KMS-11 (cell line): ENCODE measurements at regions not wholly inside any gene's neighbourhood (a gene's known extent, or its start where the extent isn't known, plus 50 kb on each side); places are given as distances from the start of the nearest gene placed in this dataset.

Experiments
- H2AFZ ChIP-seq: fragments of 200-600 bp; sonication (generic); 2 replicates; pipeline ENCODE4 v1.6.1; 2016; ENCODE audit warnings: antibody characterized with exemption, mixed run types, low read depth
- H3K27ac ChIP-seq: fragments of 200-600 bp; sonication (generic); 2 replicates; pipeline ENCODE4 v1.6.1; 2016; ENCODE audit warnings: mild to moderate bottlenecking, mixed run types
- H3K27me3 ChIP-seq: fragments of 200-600 bp; sonication (generic); 2 replicates; pipeline ENCODE4 v1.6.1; 2017; ENCODE audit warnings: mild to moderate bottlenecking, low read depth, mixed run types, moderate library complexity; ENCODE audit not compliant: insufficient read depth
- H3K36me3 ChIP-seq: fragments of 200-600 bp; sonication (generic); 2 replicates; pipeline ENCODE4 v1.6.1; 2017; ENCODE audit warnings: mild to moderate bottlenecking, mixed run types; ENCODE audit not compliant: insufficient read depth
- H3K4me1 ChIP-seq: fragments of 200-600 bp; sonication (generic); 2 replicates; pipeline ENCODE4 v1.6.1; 2016; ENCODE audit warnings: mild to moderate bottlenecking, low read depth, mixed run types; ENCODE audit not compliant: poor library complexity, severe bottlenecking
- H3K4me2 ChIP-seq: fragments of 200-600 bp; sonication (generic); 2 replicates; pipeline ENCODE4 v1.7.0; 2016; ENCODE audit warnings: mild to moderate bottlenecking, mixed run types
- H3K4me3 ChIP-seq: fragments of 200-600 bp; sonication (generic); IDR thresholded peaks from 2 replicates; pipeline ENCODE4 v1.6.1; 2017; ENCODE audit warnings: low read depth, low read length, mixed read lengths; ENCODE audit not compliant: insufficient read depth
- H3K79me2 ChIP-seq: fragments of 200-600 bp; sonication (generic); 2 replicates; pipeline ENCODE4 v1.6.1; 2016; ENCODE audit warnings: low read depth, mixed run types; ENCODE audit not compliant: insufficient read depth
- H3K9ac ChIP-seq: fragments of 200-600 bp; sonication (generic); 2 replicates; pipeline ENCODE4 v1.6.1; 2016; ENCODE audit warnings: mild to moderate bottlenecking, mixed run types
- H4K20me1 ChIP-seq: fragments of 200-600 bp; sonication (generic); 2 replicates; pipeline ENCODE4 v1.6.1; 2016; ENCODE audit warnings: mild to moderate bottlenecking, mixed run types; ENCODE audit not compliant: insufficient read depth
- CTCF ChIP-seq: fragments of 200-600 bp; sonication (generic); conservative IDR thresholded peaks from 2 replicates; pipeline ENCODE4 v1.6.1; 2017; ENCODE audit warnings: low read depth, mild to moderate bottlenecking, antibody characterized with exemption, low read length, moderate library complexity, mixed read lengths

- no peaks in the 10 kb centered on the region; the same call in 1 of the 2 replicates for H3K36me3 ChIP-seq
- no peaks in the 10 kb centered on the region for H3K27me3 ChIP-seq
Measured at GRCh38 chr21:23101111-23101510, 2102.9 kb downstream of the NCAM2 start.

GRCh38 chr21:23108533-23108932 lies 2110.3 kb downstream of the NCAM2 start:
- Histone ChIP-seq H3K36me3 (no peaks in the 10 kb centered on the region), H3K9ac (no peak overlapping the region)

More at GRCh38 chr21:23101111-23101510, 2102.9 kb downstream of the NCAM2 start:
- H3K9ac ChIP-seq, result no peak overlapping the region
- H3K27ac ChIP-seq, result no peak overlapping the region
- no peak overlapping the region for H3K4me3 ChIP-seq
- H2AFZ ChIP-seq, result no peak overlapping the region
- no peaks in the 10 kb centered on the region for H3K4me1 ChIP-seq
- TF ChIP-seq CTCF, result no peak
- H3K4me2 ChIP-seq, result no peak overlapping the region
- no peaks in the 10 kb centered on the region for H3K79me2 ChIP-seq
- no peaks in the 10 kb centered on the region for H4K20me1 ChIP-seq

GRCh38 chr21:23111070-23111600 lies 2112.9 kb downstream of the NCAM2 start:
- TF ChIP-seq CTCF, result no peak
- Histone ChIP-seq H3K9ac (no peak overlapping the region), H2AFZ (no peak overlapping the region), H3K4me1 (no peaks in the 10 kb centered on the region), H4K20me1 (no peaks in the 10 kb centered on the region), H3K4me2 (no peak overlapping the region), H3K27me3 (no peaks in the 10 kb centered on the region), H3K36me3 (no peaks in the 10 kb centered on the region), H3K79me2 (no peaks in the 10 kb centered on the region), H3K27ac (no peak overlapping the region), H3K4me3 (no peak overlapping the region)

More at GRCh38 chr21:23108533-23108932, 2110.3 kb downstream of the NCAM2 start:
- H4K20me1 ChIP-seq, result no peaks in the 10 kb centered on the region
- no peak overlapping the region for H2AFZ ChIP-seq
- no peak overlapping the region for H3K4me3 ChIP-seq
- H3K27me3 ChIP-seq, result no peaks in the 10 kb centered on the region
- H3K27ac ChIP-seq, result no peak overlapping the region
- no peaks in the 10 kb centered on the region for H3K4me1 ChIP-seq
- H3K79me2 ChIP-seq, result no peaks in the 10 kb centered on the region
- no peak for TF ChIP-seq CTCF
- no peak overlapping the region for H3K4me2 ChIP-seq

- H4K20me1 ChIP-seq, result no peaks in the 10 kb centered on the region
- H3K36me3 ChIP-seq, result no peaks in the 10 kb centered on the region
- no peak overlapping the region for H3K27ac ChIP-seq
- H3K4me2 ChIP-seq, result no peak overlapping the region
- H2AFZ ChIP-seq, result no peak overlapping the region
- H3K4me3 ChIP-seq, result no peak overlapping the region
- no peak overlapping the region for H3K9ac ChIP-seq
- H3K27me3 ChIP-seq, result no peaks in the 10 kb centered on the region
- TF ChIP-seq CTCF, result no peak
- no peaks in the 10 kb centered on the region for H3K79me2 ChIP-seq
- peaks cover 8% of the 10 kb centered on the region for H3K4me1 ChIP-seq
Measured at GRCh38 chr21:23119491-23119890, 2121.3 kb downstream of the NCAM2 start.
